ENCODE measurements at regions not wholly inside any gene's neighbourhood (a gene's known extent, or its start where the extent isn't known, plus 50 kb on each side); places are given as distances from the start of the nearest gene placed in this dataset.

- TF ChIP-seq, protein P1, sequence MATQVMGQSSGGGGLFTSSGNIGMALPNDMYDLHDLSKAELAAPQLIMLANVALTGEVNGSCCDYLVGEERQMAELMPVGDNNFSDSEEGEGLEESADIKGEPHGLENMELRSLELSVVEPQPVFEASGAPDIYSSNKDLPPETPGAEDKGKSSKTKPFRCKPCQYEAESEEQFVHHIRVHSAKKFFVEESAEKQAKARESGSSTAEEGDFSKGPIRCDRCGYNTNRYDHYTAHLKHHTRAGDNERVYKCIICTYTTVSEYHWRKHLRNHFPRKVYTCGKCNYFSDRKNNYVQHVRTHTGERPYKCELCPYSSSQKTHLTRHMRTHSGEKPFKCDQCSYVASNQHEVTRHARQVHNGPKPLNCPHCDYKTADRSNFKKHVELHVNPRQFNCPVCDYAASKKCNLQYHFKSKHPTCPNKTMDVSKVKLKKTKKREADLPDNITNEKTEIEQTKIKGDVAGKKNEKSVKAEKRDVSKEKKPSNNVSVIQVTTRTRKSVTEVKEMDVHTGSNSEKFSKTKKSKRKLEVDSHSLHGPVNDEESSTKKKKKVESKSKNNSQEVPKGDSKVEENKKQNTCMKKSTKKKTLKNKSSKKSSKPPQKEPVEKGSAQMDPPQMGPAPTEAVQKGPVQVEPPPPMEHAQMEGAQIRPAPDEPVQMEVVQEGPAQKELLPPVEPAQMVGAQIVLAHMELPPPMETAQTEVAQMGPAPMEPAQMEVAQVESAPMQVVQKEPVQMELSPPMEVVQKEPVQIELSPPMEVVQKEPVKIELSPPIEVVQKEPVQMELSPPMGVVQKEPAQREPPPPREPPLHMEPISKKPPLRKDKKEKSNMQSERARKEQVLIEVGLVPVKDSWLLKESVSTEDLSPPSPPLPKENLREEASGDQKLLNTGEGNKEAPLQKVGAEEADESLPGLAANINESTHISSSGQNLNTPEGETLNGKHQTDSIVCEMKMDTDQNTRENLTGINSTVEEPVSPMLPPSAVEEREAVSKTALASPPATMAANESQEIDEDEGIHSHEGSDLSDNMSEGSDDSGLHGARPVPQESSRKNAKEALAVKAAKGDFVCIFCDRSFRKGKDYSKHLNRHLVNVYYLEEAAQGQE (tag by site-specific recombination; IDR thresholded peaks at IDR 0.05): peak; percentile 94
- TF ChIP-seq, protein P2, sequence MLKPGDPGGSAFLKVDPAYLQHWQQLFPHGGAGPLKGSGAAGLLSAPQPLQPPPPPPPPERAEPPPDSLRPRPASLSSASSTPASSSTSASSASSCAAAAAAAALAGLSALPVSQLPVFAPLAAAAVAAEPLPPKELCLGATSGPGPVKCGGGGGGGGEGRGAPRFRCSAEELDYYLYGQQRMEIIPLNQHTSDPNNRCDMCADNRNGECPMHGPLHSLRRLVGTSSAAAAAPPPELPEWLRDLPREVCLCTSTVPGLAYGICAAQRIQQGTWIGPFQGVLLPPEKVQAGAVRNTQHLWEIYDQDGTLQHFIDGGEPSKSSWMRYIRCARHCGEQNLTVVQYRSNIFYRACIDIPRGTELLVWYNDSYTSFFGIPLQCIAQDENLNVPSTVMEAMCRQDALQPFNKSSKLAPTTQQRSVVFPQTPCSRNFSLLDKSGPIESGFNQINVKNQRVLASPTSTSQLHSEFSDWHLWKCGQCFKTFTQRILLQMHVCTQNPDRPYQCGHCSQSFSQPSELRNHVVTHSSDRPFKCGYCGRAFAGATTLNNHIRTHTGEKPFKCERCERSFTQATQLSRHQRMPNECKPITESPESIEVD (tag by site-specific recombination; IDR thresholded peaks at IDR 0.05): no peak
- POLR2A ChIA-PET: no interaction called here
- CTCF ChIA-PET: interaction anchor here (0.9 to 5.9 kb wide), 7 partner anchors 9 to 315 kb away, joined by 3 to 46 read pairs (median 5); no protein-coding TSS in a partner anchor
These were observed 53.7 kb upstream of the LRRC32 start for GRCh38 chr11:76724171-76724768.

GRCh38 chr11:76728227-76728626 lies 54.9 kb upstream of the TSKU start:
- ChIA-PET CTCF (interaction anchor here (1.3 kb wide), 1 partner anchor 192 kb away, joined by 5 read pairs; no protein-coding TSS in a partner anchor), POLR2A (no interaction called here)
- Histone ChIP-seq H3K36me3 (ENCODE audit: control insufficient read depth in 2 of 2, insufficient read depth in 1 of 2, low read length in 2 of 2) (no peaks in the 10 kb centered on the region), H3K9me3 (ENCODE audit: control insufficient read depth, insufficient read depth, low read depth, low read length) (no peaks in the 10 kb centered on the region), H3K27ac (ENCODE audit: extremely low read depth, low read depth, low read length) (no peak overlapping the region), H3K4me1 (ENCODE audit: control insufficient read depth, insufficient read depth, low read length) (no peaks in the 10 kb centered on the region), H3K4me3 (ENCODE audit: low read depth, low read length) (no peak overlapping the region)
- TF ChIP-seq TRIM28 (IDR thresholded peaks at IDR 0.05; ENCODE audit: borderline replicate concordance, low read length) (no peak), MEIS1 (CRISPR knock-in tag; IDR thresholded peaks at IDR 0.05; ENCODE audit: borderline replicate concordance) (no peak), ZNF112 (tag by site-specific recombination; IDR thresholded peaks at IDR 0.05) (no peak), ZNF548 (tag by site-specific recombination; IDR thresholded peaks at IDR 0.05) (no peak), ZNF626 (tag by site-specific recombination; IDR thresholded peaks at IDR 0.05) (no peak), ZNF140 (tag by site-specific recombination; IDR thresholded peaks at IDR 0.05) (no peak)
- TF ChIP-seq, protein P3, sequence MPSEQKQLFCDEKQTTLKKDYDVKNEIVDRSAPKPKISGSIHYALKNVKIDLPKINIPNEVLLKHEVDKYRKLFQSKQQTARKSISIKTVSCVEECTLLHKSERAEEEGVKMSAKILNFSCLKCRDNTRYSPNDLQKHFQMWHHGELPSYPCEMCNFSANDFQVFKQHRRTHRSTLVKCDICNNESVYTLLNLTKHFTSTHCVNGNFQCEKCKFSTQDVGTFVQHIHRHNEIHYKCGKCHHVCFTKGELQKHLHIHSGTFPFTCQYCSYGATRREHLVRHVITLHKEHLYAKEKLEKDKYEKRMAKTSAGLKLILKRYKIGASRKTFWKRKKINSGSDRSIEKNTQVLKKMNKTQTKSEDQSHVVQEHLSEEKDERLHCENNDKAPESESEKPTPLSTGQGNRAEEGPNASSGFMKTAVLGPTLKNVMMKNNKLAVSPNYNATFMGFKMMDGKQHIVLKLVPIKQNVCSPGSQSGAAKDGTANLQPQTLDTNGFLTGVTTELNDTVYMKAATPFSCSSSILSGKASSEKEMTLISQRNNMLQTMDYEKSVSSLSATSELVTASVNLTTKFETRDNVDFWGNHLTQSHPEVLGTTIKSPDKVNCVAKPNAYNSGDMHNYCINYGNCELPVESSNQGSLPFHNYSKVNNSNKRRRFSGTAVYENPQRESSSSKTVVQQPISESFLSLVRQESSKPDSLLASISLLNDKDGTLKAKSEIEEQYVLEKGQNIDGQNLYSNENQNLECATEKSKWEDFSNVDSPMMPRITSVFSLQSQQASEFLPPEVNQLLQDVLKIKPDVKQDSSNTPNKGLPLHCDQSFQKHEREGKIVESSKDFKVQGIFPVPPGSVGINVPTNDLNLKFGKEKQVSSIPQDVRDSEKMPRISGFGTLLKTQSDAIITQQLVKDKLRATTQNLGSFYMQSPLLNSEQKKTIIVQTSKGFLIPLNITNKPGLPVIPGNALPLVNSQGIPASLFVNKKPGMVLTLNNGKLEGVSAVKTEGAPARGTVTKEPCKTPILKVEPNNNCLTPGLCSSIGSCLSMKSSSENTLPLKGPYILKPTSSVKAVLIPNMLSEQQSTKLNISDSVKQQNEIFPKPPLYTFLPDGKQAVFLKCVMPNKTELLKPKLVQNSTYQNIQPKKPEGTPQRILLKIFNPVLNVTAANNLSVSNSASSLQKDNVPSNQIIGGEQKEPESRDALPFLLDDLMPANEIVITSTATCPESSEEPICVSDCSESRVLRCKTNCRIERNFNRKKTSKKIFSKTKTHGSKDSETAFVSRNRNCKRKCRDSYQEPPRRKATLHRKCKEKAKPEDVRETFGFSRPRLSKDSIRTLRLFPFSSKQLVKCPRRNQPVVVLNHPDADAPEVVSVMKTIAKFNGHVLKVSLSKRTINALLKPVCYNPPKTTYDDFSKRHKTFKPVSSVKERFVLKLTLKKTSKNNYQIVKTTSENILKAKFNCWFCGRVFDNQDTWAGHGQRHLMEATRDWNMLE (tag by site-specific recombination; conservative IDR thresholded peaks at IDR 0.05; ENCODE audit: low read depth): no peak
- TF ChIP-seq, protein P4, sequence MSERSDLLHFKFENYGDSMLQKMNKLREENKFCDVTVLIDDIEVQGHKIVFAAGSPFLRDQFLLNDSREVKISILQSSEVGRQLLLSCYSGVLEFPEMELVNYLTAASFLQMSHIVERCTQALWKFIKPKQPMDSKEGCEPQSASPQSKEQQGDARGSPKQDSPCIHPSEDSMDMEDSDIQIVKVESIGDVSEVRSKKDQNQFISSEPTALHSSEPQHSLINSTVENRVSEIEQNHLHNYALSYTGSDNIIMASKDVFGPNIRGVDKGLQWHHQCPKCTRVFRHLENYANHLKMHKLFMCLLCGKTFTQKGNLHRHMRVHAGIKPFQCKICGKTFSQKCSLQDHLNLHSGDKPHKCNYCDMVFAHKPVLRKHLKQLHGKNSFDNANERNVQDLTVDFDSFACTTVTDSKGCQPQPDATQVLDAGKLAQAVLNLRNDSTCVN (tag by site-specific recombination; optimal IDR thresholded peaks at IDR 0.05): no peak
- TF ChIP-seq, protein P5, sequence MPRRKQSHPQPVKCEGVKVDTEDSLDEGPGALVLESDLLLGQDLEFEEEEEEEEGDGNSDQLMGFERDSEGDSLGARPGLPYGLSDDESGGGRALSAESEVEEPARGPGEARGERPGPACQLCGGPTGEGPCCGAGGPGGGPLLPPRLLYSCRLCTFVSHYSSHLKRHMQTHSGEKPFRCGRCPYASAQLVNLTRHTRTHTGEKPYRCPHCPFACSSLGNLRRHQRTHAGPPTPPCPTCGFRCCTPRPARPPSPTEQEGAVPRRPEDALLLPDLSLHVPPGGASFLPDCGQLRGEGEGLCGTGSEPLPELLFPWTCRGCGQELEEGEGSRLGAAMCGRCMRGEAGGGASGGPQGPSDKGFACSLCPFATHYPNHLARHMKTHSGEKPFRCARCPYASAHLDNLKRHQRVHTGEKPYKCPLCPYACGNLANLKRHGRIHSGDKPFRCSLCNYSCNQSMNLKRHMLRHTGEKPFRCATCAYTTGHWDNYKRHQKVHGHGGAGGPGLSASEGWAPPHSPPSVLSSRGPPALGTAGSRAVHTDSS (tag by site-specific recombination; IDR thresholded peaks at IDR 0.05): no peak

More at GRCh38 chr11:76724171-76724768, 53.7 kb upstream of the LRRC32 start:
- no peaks in the 10 kb centered on the region for H3K9me3 ChIP-seq (ENCODE audit: control insufficient read depth, insufficient read depth, low read depth, low read length)
- no peaks in the 10 kb centered on the region for H3K4me1 ChIP-seq (ENCODE audit: control insufficient read depth, insufficient read depth, low read length)
- no peak overlapping the region for H3K4me3 ChIP-seq (ENCODE audit: low read depth, low read length)
- H3K27ac ChIP-seq (ENCODE audit: extremely low read depth, low read depth, low read length): no peak overlapping the region
- H3K36me3 ChIP-seq (ENCODE audit: control insufficient read depth in 2 of 2, insufficient read depth in 1 of 2, low read length in 2 of 2): no peaks in the 10 kb centered on the region

Measured in HEK293 (cell line).